ENCODE measurements at regions not wholly inside any gene's neighbourhood (a gene's known extent, or its start where the extent isn't known, plus 50 kb on each side); places are given as distances from the start of the nearest gene placed in this dataset.

GRCh38 chr2:14475994-14476393 is 156.5 kb upstream of the LRATD1 start:
- no peak for TF ChIP-seq CTCF (IDR thresholded peaks at IDR 0.05)
- no peak for TF ChIP-seq EP300 (IDR thresholded peaks at IDR 0.05)
- TF ChIP-seq POLR2A (IDR thresholded peaks at IDR 0.05): no peak
- no peak for TF ChIP-seq POLR2AphosphoS5 (IDR thresholded peaks at IDR 0.05)

Measured in suprapubic skin (tissue), 4 donors.